AG04450 (cell line): ENCODE measurements at regions not wholly inside any gene's neighbourhood (a gene's known extent, or its start where the extent isn't known, plus 50 kb on each side); places are given as distances from the start of the nearest gene placed in this dataset.
A peak's percentile ranks its signal among the peaks of the same experiment; 100 is the strongest.

ENCODE experiments used
- CTCF ChIA-PET: fragments of 300-600, 350-600 bp; formaldehyde crosslinking; extraction: SDS; loops from one replicate; lab custom pipeline; 2022; ENCODE audit warnings: antibody characterized with exemption, inconsistent platforms; lab: Charles Lee
- POLR2A ChIA-PET: fragments of 350-600 bp; formaldehyde crosslinking; extraction: SDS; loops from one replicate; lab custom pipeline; 2021; ENCODE audit warnings: antibody characterized with exemption, inconsistent platforms; lab: Yijun Ruan, JAX
- DNase-seq: peaks from one replicate; pipeline ENCODE4 v3.0.0-alpha.2; 2011; ENCODE audit warnings: low read depth, low spot score
- H3K27ac ChIP-seq: one replicate; pipeline ENCODE4 v1.5.1; 2012; ENCODE audit warnings: low read depth, low read length, control low read depth
- H3K27me3 ChIP-seq: one replicate; pipeline ENCODE4 v1.6.0; 2012; ENCODE audit warnings: low read length; ENCODE audit not compliant: control insufficient read depth, insufficient read depth
- H3K4me3 ChIP-seq: 2 replicates; pipeline ENCODE4 v1.5.1; 2011; ENCODE audit warnings: mild to moderate bottlenecking, low read depth, low read length, control low read depth
- H3K9me3 ChIP-seq: 2 replicates; pipeline ENCODE4 v1.5.1; 2012; ENCODE audit warnings: low read length; ENCODE audit not compliant: control insufficient read depth, insufficient read depth
- CTCF ChIP-seq: IDR thresholded peaks from 2 replicates; pipeline ENCODE4 v1.5.1; 2011; ENCODE audit warnings: low read depth, low read length, control low read depth, inconsistent platforms

GRCh38 chr12:93191956-93192355 is 185.8 kb upstream of the NUDT4 start:
- no peaks in the 10 kb centered on the region for H3K9me3 ChIP-seq
- no peaks in the 10 kb centered on the region for H3K27me3 ChIP-seq
- DNase-seq = no peak
- CTCF ChIA-PET = interaction anchor here (0.9 kb wide), 1 partner anchor 23 kb away, joined by 3 read pairs; no protein-coding TSS in a partner anchor
- H3K27ac ChIP-seq = peak overlapping the region; percentile 59
- no peak for TF ChIP-seq CTCF
- POLR2A ChIA-PET = no interaction called here
- H3K4me3 ChIP-seq = no peak overlapping the region

- no peak for TF ChIP-seq CTCF
- no peaks in the 10 kb centered on the region for H3K27me3 ChIP-seq
- ChIA-PET POLR2A (no interaction called here), CTCF (no interaction called here)
- no peak overlapping the region for H3K4me3 ChIP-seq
- no peak for DNase-seq
- no peak overlapping the region for H3K27ac ChIP-seq
- H3K9me3 ChIP-seq = no peaks in the 10 kb centered on the region
Observed at GRCh38 chr12:93192878-93193277, 184.8 kb upstream of the NUDT4 start.

GRCh38 chr12:93195511-93195910 is 182.2 kb upstream of the NUDT4 start:
- no peak for TF ChIP-seq CTCF
- POLR2A ChIA-PET = no interaction called here
- Histone ChIP-seq H3K27me3 (no peaks in the 10 kb centered on the region), H3K9me3 (no peaks in the 10 kb centered on the region), H3K27ac (no peak overlapping the region), H3K4me3 (no peak overlapping the region)
- CTCF ChIA-PET = no interaction called here
- DNase-seq = no peak

GRCh38 chr12:93197067-93197593 is 180.6 kb upstream of the NUDT4 start:
- Histone ChIP-seq H3K4me3 (no peak overlapping the region), H3K9me3 (no peaks in the 10 kb centered on the region), H3K27ac (no peak overlapping the region), H3K27me3 (no peaks in the 10 kb centered on the region)
- no peak for DNase-seq
- POLR2A ChIA-PET = no interaction called here
- no peak for TF ChIP-seq CTCF
- CTCF ChIA-PET = no interaction called here

- POLR2A ChIA-PET = no interaction called here
- Histone ChIP-seq H3K9me3 (no peaks in the 10 kb centered on the region), H3K4me3 (no peak overlapping the region), H3K27ac (no peak overlapping the region), H3K27me3 (no peaks in the 10 kb centered on the region)
- DNase-seq = no peak
- no peak for TF ChIP-seq CTCF
- CTCF ChIA-PET = no interaction called here
Observed at GRCh38 chr12:93198086-93198485, 179.6 kb upstream of the NUDT4 start.
